ENCODE measurements at regions not wholly inside any gene's neighbourhood (a gene's known extent, or its start where the extent isn't known, plus 50 kb on each side); places are given as distances from the start of the nearest gene placed in this dataset.

DNA sequence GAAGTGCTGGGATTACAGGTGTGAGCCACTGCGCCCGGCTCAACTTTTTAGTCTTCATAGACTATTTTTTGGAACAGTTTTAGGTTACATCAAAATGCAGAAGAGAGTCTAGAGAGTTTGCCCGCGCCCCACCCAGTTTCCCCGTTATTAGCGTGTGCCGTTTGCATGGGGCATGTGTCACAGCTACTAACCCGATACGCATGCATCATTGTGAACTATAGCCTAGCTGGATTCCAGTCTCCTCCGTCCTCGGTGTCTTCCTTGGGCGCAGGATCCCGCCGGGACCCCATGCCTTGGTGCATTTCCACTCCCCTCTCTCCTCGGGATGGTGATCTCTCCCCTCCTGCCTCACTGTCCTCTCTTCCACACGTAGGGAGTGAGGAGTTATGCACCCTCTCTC lies 85.5 kb upstream of the ADRA2C start:
- Mint-ChIP-seq H3K27me3 (ENCODE audit: low read depth, poor library complexity) (peaks cover 15% of the 10 kb centered on the region), H3K4me3 (no peak overlapping the region)
- no peak for DNase-seq

GRCh38 chr4:3679851-3680311 lies 86.3 kb upstream of the ADRA2C start:
- Mint-ChIP-seq H3K4me3 (no peak overlapping the region), H3K9me3 (peaks cover 3% of the 10 kb centered on the region), H3K27me3 (ENCODE audit: low read depth, poor library complexity) (peaks cover 15% of the 10 kb centered on the region), H3K4me1 (peaks cover 33% of the 10 kb centered on the region), H3K27ac (no peak overlapping the region), H3K36me3 (ENCODE audit: low read depth) (no peaks in the 10 kb centered on the region)
- DNase-seq = no peak
- no peak for TF ChIP-seq CTCF (IDR thresholded peaks at IDR 0.05)

More for the DNA sequence above, 85.5 kb upstream of the ADRA2C start:
- no peak for TF ChIP-seq CTCF (IDR thresholded peaks at IDR 0.05)
- Mint-ChIP-seq H3K4me1 (peaks cover 33% of the 10 kb centered on the region), H3K27ac (no peak overlapping the region), H3K9me3 (peaks cover 3% of the 10 kb centered on the region), H3K36me3 (ENCODE audit: low read depth) (no peaks in the 10 kb centered on the region)

- Mint-ChIP-seq H3K27me3 (ENCODE audit: low read depth, poor library complexity) (peaks cover 15% of the 10 kb centered on the region), H3K27ac (no peak overlapping the region), H3K36me3 (ENCODE audit: low read depth) (no peaks in the 10 kb centered on the region), H3K4me1 (peaks cover 33% of the 10 kb centered on the region), H3K9me3 (peaks cover 3% of the 10 kb centered on the region), H3K4me3 (no peak overlapping the region)
- DNase-seq = no peak
- TF ChIP-seq CTCF (IDR thresholded peaks at IDR 0.05) = no peak
Observed at GRCh38 chr4:3679071-3679825, 86.9 kb upstream of the ADRA2C start.

GRCh38 chr4:3677748-3678070 lies 88.5 kb upstream of the ADRA2C start:
- no peaks in the 10 kb centered on the region for H3K36me3 Mint-ChIP-seq (ENCODE audit: low read depth)
- DNase-seq = no peak
- H3K27ac Mint-ChIP-seq = no peak overlapping the region
- H3K27me3 Mint-ChIP-seq (ENCODE audit: low read depth, poor library complexity) = peaks cover 27% of the 10 kb centered on the region
- peaks cover 6% of the 10 kb centered on the region for H3K9me3 Mint-ChIP-seq
- H3K4me1 Mint-ChIP-seq = peaks cover 36% of the 10 kb centered on the region
- TF ChIP-seq CTCF (IDR thresholded peaks at IDR 0.05) = no peak
- no peak overlapping the region for H3K4me3 Mint-ChIP-seq

DNA sequence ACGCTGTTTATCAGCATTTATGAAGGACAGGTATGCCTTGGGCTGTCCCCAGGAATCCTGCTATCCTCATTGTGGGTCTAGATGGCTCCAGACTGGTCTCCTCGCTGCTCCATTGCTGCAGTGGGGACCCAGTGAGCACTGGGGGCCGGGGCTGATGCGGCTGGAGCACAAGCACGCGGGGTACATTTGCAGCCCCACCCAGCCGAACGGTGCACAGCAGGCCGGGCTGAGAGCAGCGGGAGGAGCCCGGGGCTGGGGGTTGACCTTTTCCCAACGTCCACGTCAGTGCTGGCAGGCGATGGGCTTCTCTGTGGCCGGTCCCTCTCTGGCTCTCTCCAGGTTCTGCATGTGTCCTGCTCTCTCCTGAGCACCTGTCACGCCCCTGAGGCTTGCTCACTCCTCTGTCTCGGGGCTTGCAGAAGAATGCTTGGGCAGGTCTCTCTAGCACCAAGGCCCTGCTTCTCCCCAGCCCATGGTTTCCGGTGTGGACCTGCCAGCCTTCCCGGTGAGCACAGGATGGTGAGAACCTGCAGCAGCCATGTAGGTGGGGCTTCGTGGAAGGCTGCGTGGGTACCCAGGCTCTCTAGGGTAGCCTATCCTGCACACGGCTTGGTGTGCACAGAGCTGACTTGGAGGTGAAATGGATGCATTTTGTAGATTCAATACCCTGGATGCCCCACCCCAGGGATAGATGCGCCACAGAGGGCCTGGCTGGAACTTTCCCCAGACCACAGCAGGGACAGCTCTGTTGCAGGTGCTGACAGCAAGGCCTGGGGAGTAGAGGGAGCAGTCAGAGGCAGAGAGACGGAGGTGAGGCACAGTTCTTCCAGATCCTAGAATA lies 89.1 kb upstream of the ADRA2C start:
- Mint-ChIP-seq H3K36me3 (ENCODE audit: low read depth) (no peaks in the 10 kb centered on the region), H3K4me3 (no peak overlapping the region), H3K9me3 (peaks cover 7% of the 10 kb centered on the region), H3K27me3 (ENCODE audit: low read depth, poor library complexity) (peaks cover 30% of the 10 kb centered on the region), H3K27ac (no peak overlapping the region), H3K4me1 (peaks cover 31% of the 10 kb centered on the region)
- TF ChIP-seq CTCF (IDR thresholded peaks at IDR 0.05) = no peak
- DNase-seq = no peak
